Dermis microvascular lymphatic vessel endothelial cell (primary cell): ENCODE measurements at regions not wholly inside any gene's neighbourhood (a gene's known extent, or its start where the extent isn't known, plus 50 kb on each side); places are given as distances from the start of the nearest gene placed in this dataset.
A peak's percentile ranks its signal among the peaks of the same experiment; 100 is the strongest.
"Not testable (repeated sequence)": the region's sequence is repeated elsewhere in the genome, so short reads cannot be mapped to it uniquely, and the experiment has no call there.

Experiments
- DNase-seq, 2 donors: peaks; one replicate each; pipeline versions ENCODE4 v3.0.0 to v3.0.0-alpha.2; 2010; ENCODE audit warnings: low read depth in 2 of 2

- no peak for DNase-seq
These were observed 448.0 kb downstream of the KCNT2 start for GRCh38 chr1:196160066-196160795.

- DNase-seq: no peak
These were observed 452.7 kb downstream of the KCNT2 start for GRCh38 chr1:196155586-196155985.

- DNase-seq: no peak
These were observed 455.3 kb downstream of the KCNT2 start for GRCh38 chr1:196152975-196153374.

GRCh38 chr1:196152086-196152485, 456.2 kb downstream of the KCNT2 start:
- peak; percentile 1 to 12 for DNase-seq

- peak; percentile 21 to 30 for DNase-seq
These were observed 459.8 kb downstream of the KCNT2 start for GRCh38 chr1:196148367-196148970.

GRCh38 chr1:196147530-196147929, 460.7 kb downstream of the KCNT2 start:
- DNase-seq: no peak

- DNase-seq: not testable (repeated sequence)
These were observed 463.1 kb downstream of the KCNT2 start for GRCh38 chr1:196145151-196145550.

- no peak for DNase-seq
These were observed 463.7 kb downstream of the KCNT2 start for GRCh38 chr1:196144588-196144987.

- DNase-seq: no peak
These were observed 464.5 kb downstream of the KCNT2 start for GRCh38 chr1:196143602-196144342.

GRCh38 chr1:196142111-196142640, 466.1 kb downstream of the KCNT2 start:
- DNase-seq: no peak

- no peak for DNase-seq
These were observed 471.8 kb downstream of the KCNT2 start for GRCh38 chr1:196136396-196136795.

- no peak for DNase-seq
These were observed 476.5 kb downstream of the KCNT2 start for GRCh38 chr1:196131691-196132090.

GRCh38 chr1:196128835-196129234, 479.4 kb downstream of the KCNT2 start:
- DNase-seq: no peak

- DNase-seq: no peak
These were observed 487.1 kb downstream of the KCNT2 start for GRCh38 chr1:196121181-196121580.

- DNase-seq: no peak
These were observed 492.6 kb downstream of the KCNT2 start for GRCh38 chr1:196115646-196116045.

GRCh38 chr1:196114193-196114592, 494.0 kb downstream of the KCNT2 start:
- DNase-seq: no peak

GRCh38 chr1:196108990-196109389, 499.2 kb downstream of the KCNT2 start:
- not testable (repeated sequence) for DNase-seq

- DNase-seq: no peak
These were observed 502.3 kb downstream of the KCNT2 start for GRCh38 chr1:196105901-196106300.

GRCh38 chr1:196102826-196103225, 505.4 kb downstream of the KCNT2 start:
- no peak for DNase-seq

- DNase-seq: no peak
These were observed 510.2 kb downstream of the KCNT2 start for GRCh38 chr1:196098000-196098399.

- DNase-seq: no peak
These were observed 513.4 kb downstream of the KCNT2 start for GRCh38 chr1:196094821-196095220.

GRCh38 chr1:196091397-196092135, 516.7 kb downstream of the KCNT2 start:
- no peak for DNase-seq
